ENCODE measurements at regions not wholly inside any gene's neighbourhood (a gene's known extent, or its start where the extent isn't known, plus 50 kb on each side); places are given as distances from the start of the nearest gene placed in this dataset.

DNA sequence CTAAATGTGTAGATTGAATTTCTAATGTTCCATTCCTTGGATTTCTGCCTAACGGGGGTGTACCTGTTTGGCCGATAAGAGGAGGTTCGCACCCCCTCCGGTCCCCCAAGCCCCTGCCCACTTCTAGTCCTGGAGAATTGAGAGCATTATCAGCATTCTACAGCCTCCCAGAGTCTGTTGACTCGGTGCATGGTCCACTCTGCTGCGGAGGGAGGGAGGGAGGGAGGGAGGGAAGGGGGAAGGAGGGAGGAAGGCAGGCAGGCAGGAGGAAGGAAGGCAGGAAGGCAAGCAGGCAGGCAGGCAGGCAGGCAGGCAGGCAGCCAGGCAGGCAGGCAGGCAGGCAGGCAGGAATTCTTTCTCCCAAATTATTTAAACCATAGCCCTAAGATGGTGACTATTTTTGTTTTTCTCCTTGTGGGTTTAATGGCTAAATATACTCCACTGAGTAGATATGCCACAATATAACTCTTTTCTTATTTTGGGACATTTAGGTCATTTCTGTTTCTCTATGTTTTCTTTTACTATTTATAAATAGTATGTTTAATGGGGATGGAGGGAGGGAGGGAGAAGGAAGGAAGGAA, 69.5 kb upstream of the CHST15 start:
- H3K27me3 Mint-ChIP-seq (ENCODE audit: insufficient read depth, low read depth, poor library complexity), result peaks cover 11% of the 10 kb centered on the region
- H4K20me1 ChIP-seq (replicated peaks; ENCODE audit: insufficient read depth), result no peaks in the 10 kb centered on the region
- no peak overlapping the region for H3K4me3 Mint-ChIP-seq
- H3K27me3 ChIP-seq (ENCODE audit: insufficient read depth), result no peaks in the 10 kb centered on the region
- no peak overlapping the region for H2AFZ ChIP-seq
- H3K9me3 Mint-ChIP-seq, result peaks cover 9% of the 10 kb centered on the region
- peaks cover 22% of the 10 kb centered on the region for H3K4me1 Mint-ChIP-seq
- no peak overlapping the region for H3K4me2 ChIP-seq
- H3K36me3 Mint-ChIP-seq (ENCODE audit: low read depth), result peaks cover 6% of the 10 kb centered on the region
- H3K36me3 ChIP-seq (ENCODE audit: insufficient read depth), result no peaks in the 10 kb centered on the region
- peaks cover 18% of the 10 kb centered on the region for H3K4me1 ChIP-seq (ENCODE audit: insufficient read depth)
- H3K27ac Mint-ChIP-seq, result no peak overlapping the region
- no peak overlapping the region for H3K27ac ChIP-seq (ENCODE audit: low read depth)
- H3K79me2 ChIP-seq (replicated peaks; ENCODE audit: insufficient read depth), result no peaks in the 10 kb centered on the region
- H3F3A ChIP-seq (replicated peaks; ENCODE audit: low read depth), result no peaks in the 10 kb centered on the region
- TF ChIP-seq, protein P1, sequence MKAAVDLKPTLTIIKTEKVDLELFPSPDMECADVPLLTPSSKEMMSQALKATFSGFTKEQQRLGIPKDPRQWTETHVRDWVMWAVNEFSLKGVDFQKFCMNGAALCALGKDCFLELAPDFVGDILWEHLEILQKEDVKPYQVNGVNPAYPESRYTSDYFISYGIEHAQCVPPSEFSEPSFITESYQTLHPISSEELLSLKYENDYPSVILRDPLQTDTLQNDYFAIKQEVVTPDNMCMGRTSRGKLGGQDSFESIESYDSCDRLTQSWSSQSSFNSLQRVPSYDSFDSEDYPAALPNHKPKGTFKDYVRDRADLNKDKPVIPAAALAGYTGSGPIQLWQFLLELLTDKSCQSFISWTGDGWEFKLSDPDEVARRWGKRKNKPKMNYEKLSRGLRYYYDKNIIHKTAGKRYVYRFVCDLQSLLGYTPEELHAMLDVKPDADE (IDR thresholded peaks at IDR 0.05), result no peak
- TF ChIP-seq STAT1 (IDR thresholded peaks at IDR 0.05; ENCODE audit: unreplicated experiment) (no peak), EZH2phosphoT487 (IDR thresholded peaks at IDR 0.05; ENCODE audit: unreplicated experiment) (no peak), NANOG (IDR thresholded peaks at IDR 0.05; ENCODE audit: borderline replicate concordance) (no peak), EZH2 (IDR thresholded peaks at IDR 0.05; ENCODE audit: low read depth, unreplicated experiment) (no peak), ZNF114 (CRISPR knock-in tag; IDR thresholded peaks at IDR 0.05) (no peak), ZNF331 (CRISPR knock-in tag; IDR thresholded peaks at IDR 0.05; ENCODE audit: low read depth) (no peak), POLR2AphosphoS5 (IDR thresholded peaks at IDR 0.05; ENCODE audit: low read depth) (no peak), CREB1 (CRISPR knock-in tag; IDR thresholded peaks at IDR 0.05; ENCODE audit: low read depth) (no peak), JUNB (IDR thresholded peaks at IDR 0.05; ENCODE audit: unreplicated experiment) (no peak)
- TF ChIP-seq, protein P2, sequence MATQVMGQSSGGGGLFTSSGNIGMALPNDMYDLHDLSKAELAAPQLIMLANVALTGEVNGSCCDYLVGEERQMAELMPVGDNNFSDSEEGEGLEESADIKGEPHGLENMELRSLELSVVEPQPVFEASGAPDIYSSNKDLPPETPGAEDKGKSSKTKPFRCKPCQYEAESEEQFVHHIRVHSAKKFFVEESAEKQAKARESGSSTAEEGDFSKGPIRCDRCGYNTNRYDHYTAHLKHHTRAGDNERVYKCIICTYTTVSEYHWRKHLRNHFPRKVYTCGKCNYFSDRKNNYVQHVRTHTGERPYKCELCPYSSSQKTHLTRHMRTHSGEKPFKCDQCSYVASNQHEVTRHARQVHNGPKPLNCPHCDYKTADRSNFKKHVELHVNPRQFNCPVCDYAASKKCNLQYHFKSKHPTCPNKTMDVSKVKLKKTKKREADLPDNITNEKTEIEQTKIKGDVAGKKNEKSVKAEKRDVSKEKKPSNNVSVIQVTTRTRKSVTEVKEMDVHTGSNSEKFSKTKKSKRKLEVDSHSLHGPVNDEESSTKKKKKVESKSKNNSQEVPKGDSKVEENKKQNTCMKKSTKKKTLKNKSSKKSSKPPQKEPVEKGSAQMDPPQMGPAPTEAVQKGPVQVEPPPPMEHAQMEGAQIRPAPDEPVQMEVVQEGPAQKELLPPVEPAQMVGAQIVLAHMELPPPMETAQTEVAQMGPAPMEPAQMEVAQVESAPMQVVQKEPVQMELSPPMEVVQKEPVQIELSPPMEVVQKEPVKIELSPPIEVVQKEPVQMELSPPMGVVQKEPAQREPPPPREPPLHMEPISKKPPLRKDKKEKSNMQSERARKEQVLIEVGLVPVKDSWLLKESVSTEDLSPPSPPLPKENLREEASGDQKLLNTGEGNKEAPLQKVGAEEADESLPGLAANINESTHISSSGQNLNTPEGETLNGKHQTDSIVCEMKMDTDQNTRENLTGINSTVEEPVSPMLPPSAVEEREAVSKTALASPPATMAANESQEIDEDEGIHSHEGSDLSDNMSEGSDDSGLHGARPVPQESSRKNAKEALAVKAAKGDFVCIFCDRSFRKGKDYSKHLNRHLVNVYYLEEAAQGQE (IDR thresholded peaks at IDR 0.05; ENCODE audit: unreplicated experiment), result no peak
- TF ChIP-seq, protein P3, sequence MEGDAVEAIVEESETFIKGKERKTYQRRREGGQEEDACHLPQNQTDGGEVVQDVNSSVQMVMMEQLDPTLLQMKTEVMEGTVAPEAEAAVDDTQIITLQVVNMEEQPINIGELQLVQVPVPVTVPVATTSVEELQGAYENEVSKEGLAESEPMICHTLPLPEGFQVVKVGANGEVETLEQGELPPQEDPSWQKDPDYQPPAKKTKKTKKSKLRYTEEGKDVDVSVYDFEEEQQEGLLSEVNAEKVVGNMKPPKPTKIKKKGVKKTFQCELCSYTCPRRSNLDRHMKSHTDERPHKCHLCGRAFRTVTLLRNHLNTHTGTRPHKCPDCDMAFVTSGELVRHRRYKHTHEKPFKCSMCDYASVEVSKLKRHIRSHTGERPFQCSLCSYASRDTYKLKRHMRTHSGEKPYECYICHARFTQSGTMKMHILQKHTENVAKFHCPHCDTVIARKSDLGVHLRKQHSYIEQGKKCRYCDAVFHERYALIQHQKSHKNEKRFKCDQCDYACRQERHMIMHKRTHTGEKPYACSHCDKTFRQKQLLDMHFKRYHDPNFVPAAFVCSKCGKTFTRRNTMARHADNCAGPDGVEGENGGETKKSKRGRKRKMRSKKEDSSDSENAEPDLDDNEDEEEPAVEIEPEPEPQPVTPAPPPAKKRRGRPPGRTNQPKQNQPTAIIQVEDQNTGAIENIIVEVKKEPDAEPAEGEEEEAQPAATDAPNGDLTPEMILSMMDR (conservative IDR thresholded peaks at IDR 0.05; ENCODE audit: low read depth in 2 of 2), result no peak
- TF ChIP-seq, protein P4, sequence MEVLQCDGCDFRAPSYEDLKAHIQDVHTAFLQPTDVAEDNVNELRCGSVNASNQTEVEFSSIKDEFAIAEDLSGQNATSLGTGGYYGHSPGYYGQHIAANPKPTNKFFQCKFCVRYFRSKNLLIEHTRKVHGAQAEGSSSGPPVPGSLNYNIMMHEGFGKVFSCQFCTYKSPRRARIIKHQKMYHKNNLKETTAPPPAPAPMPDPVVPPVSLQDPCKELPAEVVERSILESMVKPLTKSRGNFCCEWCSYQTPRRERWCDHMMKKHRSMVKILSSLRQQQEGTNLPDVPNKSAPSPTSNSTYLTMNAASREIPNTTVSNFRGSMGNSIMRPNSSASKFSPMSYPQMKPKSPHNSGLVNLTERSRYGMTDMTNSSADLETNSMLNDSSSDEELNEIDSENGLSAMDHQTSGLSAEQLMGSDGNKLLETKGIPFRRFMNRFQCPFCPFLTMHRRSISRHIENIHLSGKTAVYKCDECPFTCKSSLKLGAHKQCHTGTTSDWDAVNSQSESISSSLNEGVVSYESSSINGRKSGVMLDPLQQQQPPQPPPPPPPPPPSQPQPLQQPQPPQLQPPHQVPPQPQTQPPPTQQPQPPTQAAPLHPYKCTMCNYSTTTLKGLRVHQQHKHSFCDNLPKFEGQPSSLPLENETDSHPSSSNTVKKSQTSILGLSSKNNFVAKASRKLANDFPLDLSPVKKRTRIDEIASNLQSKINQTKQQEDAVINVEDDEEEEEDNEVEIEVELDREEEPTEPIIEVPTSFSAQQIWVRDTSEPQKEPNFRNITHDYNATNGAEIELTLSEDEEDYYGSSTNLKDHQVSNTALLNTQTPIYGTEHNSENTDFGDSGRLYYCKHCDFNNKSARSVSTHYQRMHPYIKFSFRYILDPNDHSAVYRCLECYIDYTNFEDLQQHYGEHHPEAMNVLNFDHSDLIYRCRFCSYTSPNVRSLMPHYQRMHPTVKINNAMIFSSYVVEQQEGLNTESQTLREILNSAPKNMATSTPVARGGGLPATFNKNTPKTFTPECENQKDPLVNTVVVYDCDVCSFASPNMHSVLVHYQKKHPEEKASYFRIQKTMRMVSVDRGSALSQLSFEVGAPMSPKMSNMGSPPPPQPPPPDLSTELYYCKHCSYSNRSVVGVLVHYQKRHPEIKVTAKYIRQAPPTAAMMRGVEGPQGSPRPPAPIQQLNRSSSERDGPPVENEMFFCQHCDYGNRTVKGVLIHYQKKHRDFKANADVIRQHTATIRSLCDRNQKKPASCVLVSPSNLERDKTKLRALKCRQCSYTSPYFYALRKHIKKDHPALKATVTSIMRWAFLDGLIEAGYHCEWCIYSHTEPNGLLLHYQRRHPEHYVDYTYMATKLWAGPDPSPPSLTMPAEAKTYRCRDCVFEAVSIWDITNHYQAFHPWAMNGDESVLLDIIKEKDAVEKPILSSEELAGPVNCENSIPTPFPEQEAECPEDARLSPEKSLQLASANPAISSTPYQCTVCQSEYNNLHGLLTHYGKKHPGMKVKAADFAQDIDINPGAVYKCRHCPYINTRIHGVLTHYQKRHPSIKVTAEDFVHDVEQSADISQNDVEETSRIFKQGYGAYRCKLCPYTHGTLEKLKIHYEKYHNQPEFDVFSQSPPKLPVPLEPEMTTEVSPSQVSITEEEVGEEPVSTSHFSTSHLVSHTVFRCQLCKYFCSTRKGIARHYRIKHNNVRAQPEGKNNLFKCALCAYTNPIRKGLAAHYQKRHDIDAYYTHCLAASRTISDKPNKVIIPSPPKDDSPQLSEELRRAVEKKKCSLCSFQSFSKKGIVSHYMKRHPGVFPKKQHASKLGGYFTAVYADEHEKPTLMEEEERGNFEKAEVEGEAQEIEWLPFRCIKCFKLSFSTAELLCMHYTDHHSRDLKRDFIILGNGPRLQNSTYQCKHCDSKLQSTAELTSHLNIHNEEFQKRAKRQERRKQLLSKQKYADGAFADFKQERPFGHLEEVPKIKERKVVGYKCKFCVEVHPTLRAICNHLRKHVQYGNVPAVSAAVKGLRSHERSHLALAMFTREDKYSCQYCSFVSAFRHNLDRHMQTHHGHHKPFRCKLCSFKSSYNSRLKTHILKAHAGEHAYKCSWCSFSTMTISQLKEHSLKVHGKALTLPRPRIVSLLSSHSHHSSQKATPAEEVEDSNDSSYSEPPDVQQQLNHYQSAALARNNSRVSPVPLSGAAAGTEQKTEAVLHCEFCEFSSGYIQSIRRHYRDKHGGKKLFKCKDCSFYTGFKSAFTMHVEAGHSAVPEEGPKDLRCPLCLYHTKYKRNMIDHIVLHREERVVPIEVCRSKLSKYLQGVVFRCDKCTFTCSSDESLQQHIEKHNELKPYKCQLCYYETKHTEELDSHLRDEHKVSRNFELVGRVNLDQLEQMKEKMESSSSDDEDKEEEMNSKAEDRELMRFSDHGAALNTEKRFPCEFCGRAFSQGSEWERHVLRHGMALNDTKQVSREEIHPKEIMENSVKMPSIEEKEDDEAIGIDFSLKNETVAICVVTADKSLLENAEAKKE (CRISPR knock-in tag; IDR thresholded peaks at IDR 0.05), result no peak
- DNase-seq (ENCODE audit: low spot score), result no peak
- no peak overlapping the region for H3K4me3 ChIP-seq
- ATAC-seq, result peak; percentile 35; the same call in 2 of the 3 replicates
- no peaks in the 10 kb centered on the region for H3K9me2 ChIP-seq (ENCODE audit: insufficient read depth)
